GM19240 (cell line): ENCODE measurements at regions not wholly inside any gene's neighbourhood (a gene's known extent, or its start where the extent isn't known, plus 50 kb on each side); places are given as distances from the start of the nearest gene placed in this dataset.
A peak's percentile ranks its signal among the peaks of the same experiment; 100 is the strongest.
"Not testable (repeated sequence)": the region's sequence is repeated elsewhere in the genome, so short reads cannot be mapped to it uniquely, and the experiment has no call there.

Experiments
- DNase-seq: peaks from one replicate; pipeline ENCODE4 v3.0.0; 2011; ENCODE audit warnings: low spot score; ENCODE audit not compliant: insufficient read length

DNA sequence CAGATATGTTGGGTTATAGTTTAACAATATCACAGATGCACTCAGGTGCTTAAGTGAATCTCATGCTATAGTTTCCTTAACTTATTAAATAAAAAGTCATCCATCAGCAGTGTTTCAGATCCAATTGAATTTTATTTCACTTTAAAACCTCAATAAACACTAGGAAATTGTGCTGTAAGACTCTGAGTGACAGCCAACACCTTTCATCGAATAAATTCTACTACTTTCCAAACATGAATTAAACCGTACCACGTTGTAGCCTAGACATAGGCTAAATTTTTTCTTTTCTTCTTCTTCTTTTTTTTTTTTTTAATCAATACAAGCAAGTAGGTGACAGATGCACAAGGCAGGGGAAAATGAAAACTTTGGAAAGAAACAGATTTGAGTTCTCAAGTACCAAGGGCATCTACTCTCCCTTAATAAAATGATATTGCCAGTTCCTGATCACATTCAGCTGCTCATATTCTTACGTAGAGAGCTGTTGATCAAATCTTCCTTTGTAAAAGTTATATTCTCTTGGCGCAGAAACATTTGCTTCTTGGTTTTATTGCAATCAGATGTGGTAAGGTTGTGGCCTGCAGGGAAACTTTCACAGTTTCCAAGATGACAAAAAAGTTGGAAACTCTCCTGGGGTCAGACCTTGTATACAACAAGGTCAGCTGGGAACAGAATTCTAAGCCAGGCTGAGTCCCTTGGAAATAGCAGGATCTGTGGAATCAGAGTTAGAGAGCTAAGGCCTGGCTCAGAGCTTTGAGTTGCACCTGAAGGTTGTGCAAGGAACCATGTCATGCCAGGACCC is 147.7 kb downstream of the CD47 start:
- no peak for DNase-seq

DNA sequence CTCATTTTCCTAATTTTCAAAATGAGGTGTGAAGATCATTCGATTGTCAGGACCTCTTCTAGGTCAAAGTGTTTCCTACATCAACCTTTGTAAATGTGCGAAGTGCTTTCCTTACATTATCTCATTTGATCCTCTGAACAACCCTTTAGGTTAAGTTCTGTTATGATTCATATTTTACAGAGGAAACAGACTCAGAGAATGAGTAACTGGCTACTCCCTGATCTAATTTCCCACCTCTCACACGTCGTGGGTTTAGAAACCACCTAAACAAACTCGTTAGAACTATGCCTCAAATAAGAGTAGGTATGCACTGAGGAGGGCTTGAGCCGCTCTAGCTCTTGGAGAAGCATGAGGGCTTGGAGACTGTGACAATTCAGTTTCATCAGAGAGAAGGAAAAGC is 148.6 kb downstream of the CD47 start:
- DNase-seq: no peak

DNA sequence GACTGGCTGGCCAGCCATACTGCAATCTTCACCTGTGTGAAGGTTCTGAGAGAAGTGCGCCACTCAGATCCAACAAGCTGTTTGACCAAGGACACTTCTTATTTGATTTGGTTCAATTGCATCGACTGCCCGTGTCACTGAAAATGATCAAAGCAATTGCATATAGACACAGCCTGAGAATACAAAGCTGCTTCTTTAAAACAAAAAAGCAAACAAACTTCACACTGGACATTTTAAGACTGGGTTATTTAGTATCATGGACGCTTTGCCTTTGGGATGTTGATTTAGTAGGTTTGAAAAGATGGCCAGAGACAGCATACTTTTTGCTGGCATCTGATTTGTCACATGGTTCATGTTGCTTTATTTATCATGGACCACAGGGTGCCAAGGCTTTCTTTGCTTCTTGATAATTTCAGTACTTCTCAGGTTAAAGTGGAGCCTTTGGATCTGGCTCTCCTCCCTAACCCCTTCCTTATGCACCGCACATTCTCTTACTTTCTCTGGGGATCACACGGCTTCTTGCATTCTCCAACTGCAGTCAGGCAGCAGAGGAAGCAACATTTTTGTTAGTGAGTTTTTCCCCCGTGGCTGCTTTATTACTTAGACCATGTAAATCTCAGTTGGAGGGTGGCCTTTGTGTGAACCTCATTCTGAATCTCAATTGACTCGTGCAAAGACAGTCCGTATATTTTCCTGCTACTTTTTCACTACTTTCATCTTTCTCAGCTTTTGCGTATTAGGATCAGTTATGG is 151.0 kb downstream of the CD47 start:
- DNase-seq: no peak

DNA sequence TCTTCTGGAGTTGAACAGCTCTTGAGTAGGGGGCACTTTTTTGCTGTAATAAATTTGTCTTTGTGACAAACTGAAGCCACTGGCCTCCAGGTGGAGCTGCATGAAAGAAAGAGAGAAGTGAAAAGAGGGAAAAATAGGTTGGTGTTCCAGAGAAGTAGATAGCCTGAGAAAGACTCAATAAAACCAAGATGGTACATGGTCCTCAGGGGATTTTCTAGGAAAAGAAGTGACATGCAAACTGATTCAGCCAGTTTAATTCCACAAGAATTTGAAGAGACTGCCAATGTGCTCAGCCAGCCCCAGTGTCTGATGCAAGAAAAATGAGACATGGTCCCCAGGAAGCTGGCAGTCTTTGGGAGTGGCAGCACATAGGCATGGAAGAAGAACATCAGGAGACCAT is 152.7 kb downstream of the CD47 start:
- no peak for DNase-seq

DNA sequence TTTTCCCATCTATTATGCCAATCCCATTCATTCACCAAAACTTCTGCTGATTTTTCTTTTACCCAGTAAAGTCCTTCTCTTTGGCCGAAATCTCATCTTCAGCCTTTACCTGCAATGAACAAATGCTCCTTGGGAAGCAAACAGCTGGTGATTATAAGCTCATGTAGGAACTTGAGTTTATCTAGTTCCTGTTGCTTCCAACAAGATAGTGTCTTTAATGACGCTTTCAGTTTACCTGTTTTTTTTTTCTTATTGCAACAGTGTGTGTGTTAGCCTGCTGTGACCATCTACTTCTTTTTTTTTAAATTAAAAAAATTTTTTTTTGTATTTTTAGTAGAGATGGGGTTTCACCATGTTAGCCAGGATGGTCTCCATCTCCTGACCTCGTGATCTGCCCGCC is 156.0 kb downstream of the CD47 start:
- no peak for DNase-seq

DNA sequence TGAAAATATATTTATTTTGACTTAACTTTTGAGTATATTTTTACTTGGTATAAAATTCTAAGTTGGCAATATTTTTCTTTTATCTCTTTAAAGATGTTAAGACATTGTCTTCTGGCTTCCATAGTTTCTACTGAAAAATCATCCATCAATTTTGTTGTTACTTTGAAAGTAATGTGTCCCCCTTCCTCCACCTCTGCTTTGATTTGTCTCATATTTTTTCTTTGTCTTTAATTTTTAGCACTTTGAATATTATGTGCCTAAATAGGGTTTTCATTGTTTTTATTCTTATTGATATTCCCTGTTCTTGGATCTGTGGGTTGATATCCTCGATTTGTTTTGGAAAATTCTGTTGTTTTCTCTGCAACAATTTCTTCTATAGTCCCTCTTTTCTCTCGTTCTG is 157.4 kb downstream of the CD47 start:
- DNase-seq: no peak

DNA sequence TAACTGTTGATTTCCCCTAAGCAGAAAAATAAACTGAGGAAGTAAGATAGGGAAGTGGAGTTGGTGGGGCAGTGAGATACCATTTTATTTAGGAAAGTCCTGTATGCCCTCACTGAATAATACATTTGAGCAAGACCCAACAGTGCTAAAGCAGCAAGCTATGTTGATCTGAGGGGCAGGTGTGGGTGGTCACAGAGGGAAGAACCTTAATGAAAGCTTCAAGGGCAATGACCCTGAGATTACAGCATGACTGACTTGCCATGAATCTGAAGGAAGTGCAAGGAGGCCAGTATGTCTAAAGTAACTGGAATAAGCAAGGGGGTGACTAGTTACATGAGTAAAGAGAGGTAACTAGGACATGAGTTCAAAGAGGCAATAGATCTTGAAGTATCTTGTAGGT is 159.5 kb downstream of the CD47 start:
- no peak for DNase-seq

DNA sequence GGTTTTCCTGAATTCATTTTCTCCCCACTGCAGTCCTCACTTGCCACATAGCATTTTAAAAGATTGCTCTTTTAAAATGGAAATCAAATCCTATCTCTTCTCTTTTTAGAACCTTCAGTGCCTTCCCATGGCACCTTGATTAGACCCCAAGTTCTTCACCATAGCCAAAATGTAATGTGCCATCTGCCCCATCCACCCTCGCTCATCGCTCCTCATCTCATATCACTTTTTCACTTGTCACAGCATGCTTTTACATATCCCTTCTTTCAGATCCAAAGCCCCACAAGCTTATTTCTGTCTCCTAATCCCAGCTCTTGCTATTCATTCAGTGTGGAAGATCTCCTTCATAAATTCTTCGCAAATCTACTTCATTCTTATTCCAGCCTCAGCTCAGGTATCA is 161.7 kb downstream of the CD47 start:
- DNase-seq: no peak

DNA sequence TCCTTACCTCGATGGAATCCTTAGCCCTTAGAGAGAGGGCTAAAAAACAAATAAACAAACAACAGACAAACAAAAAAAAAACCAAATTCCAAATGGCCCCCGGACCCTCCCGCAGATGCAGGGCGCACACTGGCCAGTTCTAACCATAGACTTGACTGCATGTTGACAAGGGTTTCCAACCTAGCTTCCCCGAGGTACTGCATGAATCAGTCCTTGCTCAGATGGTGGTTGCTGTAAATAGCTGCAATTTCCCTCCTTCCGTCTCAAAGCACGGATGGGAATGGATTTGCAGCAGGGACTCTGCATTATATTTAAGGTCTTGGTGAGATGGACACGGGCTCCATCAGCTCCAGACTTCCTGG is 162.8 kb downstream of the CD47 start:
- no peak for DNase-seq

DNA sequence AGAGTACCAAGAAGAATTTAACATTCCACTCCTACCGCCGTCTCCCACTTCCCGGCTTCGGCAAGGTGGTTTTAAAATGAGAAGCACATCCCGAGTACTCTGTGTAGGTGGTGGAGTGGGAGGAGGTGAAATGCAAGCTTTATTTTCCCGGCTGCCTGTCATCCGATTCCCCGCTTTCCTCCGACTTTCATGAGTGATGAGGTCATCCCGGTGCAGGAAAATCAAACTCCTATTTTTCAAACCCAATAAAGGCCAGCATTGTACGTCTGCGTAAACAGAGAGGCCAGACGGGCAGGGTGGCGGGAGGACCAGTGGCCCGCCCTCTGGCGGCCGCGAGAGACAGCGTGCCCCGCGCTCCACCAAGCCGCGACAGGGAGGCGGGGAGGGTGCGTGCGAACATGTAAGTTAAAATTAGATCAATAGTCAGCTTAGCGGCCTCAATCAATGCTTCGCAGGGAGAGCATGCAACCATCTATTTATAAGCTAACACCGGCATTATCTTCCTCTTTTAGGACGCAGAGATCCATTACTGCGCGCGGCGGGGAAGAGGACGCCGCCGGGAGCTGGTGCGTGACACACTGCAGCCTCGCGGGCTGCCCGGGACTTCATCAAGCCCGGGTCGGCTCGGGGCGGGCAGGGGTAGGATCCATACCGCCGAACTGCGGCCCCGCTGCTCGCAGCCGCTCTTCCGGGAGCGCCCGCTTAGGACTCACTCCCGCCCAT is 163.3 kb downstream of the CD47 start:
- peak; percentile 47 for DNase-seq

DNA sequence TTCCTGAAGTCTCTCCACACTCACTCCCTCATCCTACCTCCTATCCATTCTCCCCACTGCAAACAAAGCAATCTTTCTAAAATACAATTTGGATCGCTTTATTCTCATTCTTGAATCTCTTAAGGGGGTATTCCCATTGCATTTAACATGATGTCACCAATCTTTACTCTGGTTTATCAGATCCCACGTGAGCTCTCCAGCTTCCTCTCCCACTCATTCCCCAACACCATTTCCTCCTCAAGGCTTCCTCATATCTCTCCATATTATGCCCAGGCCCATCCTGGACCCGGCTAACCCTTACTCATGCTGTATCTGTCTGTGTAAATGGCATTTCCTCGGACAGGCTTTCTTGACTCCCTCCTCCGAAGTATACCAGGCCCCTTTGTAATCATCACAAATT is 165.0 kb downstream of the CD47 start:
- DNase-seq: no peak

DNA sequence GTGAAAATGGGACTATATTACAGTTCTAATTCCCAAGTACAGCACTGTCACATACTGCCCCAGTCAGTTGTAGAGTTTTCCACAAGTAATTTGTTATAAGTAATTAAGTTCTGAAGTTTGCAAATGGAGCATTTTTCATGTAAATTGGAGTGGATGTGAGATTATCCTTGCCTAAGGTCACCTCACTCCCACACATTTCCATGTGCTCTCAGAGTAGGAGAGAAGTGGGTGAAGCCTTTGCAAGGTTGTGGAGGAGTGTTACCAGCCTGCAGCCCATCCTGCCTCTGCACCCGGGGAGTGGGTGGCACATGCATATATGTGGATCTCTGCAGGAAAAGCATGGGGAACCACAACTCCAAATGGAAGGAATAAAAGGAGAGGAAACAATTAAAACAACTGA is 169.8 kb downstream of the CD47 start:
- DNase-seq: no peak

DNA sequence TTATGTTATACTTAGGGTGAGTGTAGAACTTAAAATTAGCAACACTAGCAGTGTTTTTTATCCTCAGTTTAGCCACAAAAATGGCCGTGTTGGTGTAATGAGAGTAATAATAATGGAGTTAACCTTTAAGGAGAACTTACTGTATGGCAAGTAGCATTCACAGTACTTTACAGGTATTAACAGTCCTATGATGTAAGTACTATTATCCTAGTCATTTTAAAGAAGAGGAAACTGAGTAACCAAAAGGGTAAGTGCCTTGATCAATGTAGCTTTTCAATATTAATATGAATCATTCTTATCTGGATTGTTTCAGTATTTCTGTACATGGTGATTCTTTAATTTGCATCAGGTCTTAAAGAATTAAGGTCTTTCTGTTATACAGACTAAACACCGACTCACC is 170.3 kb downstream of the CD47 start:
- no peak for DNase-seq

DNA sequence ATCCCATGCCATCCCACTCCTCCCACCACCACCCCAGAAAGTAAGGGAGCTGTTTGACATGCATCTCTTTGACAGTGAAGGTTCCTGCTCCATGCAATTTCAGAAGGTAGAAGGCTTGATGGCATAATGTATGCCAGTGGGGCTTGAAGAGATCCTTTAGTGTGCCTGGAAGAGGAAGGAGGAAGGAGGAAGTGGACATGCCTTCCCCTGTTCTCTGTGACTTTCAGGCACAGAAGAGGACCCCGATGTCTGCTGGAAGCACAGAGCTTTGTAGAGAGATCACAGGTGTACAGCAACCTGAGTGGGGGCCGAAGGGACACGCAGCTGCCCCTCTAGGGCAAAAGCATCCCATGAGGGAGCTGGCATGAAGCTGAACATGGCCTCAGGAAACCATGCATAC is 171.6 kb downstream of the CD47 start:
- no peak for DNase-seq

DNA sequence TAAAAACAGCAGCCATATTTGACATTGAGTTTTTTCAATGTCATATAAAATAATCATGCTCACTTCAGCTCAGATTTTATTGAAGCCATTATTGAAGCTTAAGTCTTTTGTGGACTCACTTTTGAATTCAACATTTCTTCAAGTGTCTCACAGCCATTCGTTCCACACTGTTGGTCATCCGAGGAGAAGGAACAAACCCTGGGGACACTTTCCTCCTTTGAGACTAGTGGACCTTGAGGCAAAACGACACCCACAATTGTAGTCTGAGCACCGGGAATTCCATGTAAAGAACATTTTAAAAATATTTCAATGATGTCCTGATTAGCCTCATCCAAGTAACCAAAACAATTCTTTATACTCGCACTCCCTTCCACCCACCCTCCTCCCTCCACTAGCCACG is 174.7 kb downstream of the CD47 start:
- DNase-seq: no peak

DNA sequence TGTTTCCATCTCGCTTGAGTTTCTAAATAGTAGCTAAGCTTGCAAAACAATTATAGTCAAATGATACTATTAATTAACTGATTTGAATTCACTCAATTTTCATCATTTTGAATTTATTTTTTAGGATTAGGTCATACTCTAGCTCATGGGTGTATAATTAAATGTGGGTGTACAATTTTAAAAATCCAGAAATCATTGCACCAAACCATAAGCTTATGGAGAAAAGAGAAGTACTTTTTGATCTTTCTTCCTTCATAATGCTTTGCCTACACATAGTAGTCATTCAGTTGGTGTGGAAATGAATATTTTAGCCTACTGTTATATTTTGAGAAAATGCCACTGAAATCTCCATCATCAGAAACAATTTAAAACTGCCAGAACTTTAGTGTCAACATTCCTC is 175.1 kb downstream of the CD47 start:
- DNase-seq: no peak

DNA sequence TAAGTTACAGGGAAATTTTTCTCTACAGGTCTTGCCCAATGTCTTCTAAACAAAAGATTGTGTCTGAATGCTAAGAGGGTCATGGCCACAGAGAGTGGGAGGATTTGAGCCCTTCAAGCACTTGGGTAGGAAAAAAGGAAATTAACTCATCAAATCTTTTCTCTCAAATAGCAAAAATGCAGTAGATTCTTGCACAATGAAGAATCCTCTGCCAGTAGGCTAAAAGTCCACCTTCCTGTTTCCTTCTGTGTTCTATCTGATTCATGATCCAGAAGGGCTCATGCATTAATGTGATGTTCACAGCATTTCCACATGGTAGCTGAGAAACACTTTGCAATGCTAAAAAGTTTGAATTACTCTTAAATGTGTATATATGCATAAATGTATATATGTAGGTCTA is 177.1 kb downstream of the CD47 start:
- DNase-seq: no peak

DNA sequence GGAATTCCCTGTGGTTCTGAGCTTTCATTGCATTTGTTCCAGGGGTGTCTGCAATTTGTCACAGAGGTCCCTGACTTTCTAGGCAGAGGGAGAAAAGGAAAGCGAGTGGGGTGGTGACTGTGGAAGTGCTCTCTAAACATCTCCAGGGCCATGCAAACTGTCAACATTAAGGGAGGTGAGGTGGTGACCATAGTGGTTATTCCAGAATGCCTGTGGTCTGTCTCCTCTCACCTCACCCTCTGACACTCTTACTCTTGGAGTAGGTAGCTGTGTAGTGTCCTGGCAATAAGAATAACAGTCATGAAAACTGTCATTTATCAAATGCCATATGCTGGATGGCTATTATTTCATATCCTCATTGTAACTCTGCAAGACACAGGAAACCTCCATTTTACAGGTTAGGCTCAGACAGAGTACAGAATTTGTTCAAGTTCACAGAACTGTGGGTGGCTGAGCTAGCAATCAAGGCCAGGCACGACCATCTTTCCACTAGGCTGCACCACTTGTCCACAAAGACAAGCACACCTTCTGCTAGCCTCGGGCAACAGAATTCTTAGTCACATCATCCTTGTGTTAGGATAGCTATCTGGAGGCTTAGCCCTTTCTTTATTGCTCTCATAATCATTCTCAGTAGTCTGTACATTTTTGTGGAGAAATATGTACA is 179.4 kb downstream of the CD47 start:
- DNase-seq: no peak

DNA sequence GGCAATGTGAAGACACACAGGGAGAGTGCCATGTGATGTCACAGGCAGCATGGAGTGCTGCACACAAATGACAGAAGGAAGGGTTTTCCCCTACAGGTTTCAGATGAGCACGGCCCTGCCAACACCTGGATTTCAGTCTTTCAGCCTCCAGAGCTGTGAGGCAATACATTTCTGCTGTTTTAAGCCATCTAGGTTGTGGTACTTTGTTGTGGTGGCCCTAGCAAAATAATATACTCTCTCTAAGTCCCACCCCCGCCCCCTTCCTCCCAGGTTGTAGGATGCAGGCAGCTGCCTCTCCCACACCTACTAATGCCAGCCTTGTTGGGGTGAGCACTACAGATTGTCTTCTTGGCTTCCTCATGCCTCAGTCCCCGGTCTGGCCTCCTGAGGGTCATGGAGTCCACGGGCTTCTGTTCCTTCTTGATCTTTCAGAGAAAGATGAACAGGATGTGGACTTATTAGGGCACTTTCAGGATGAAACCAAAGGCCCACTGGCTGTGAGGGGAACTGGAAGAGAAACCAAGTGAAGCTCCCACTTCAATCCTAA is 180.0 kb downstream of the CD47 start:
- no peak for DNase-seq

DNA sequence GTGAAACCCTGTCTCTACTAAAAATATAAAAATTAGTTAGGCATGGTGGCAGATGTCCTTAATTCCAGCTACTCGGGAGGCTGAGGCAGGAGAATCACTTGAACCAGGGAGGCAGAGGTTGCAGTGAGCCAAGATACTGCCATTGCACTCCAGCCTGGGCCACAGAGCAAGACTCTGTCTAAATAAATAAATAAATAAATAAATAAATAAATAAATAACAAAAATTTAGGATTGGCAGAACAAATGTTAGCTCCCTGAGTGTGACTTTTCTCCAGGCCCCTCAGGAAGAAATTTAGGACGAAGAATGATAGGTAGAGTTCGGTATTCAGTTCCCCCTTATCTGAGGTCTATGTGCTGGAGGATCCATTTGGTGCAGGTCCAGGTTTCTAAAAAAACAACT is 181.2 kb downstream of the CD47 start:
- not testable (repeated sequence) for DNase-seq

DNA sequence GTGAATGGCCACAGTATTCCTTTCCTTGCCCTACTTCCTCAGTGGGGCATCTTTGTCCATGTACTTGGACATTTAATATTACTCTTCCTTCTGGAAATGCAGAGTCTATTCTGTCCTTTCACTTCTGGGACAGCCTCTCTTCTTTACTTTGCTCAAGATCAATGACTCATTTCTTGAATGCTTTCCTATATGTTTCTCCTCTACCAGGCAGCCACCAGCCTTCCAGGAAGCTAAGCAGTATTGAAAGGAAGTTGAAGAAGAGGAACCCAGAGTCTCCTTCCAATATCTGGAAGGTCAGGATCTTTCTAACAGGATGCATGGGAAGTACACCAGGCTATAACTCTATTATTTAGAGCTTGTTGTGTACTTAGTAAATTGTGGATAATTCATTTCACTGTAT is 182.8 kb downstream of the CD47 start:
- no peak for DNase-seq
